Hepatocyte (in vitro differentiated cells): ENCODE measurements at regions not wholly inside any gene's neighbourhood (a gene's known extent, or its start where the extent isn't known, plus 50 kb on each side); places are given as distances from the start of the nearest gene placed in this dataset.

ENCODE experiments used
- DNase-seq: peaks from one replicate; pipeline ENCODE4 v3.0.0-alpha.2; 2016; ENCODE audit warnings: low spot score
- H2AFZ ChIP-seq: fragments of 200-600 bp; sonication (generic); 2 replicates; pipeline ENCODE4 v1.6.0; 2016; ENCODE audit warnings: antibody characterized with exemption, mild to moderate bottlenecking
- H3K27ac ChIP-seq: fragments of 200-600 bp; sonication (generic); 2 replicates; pipeline ENCODE4 v1.5.1; 2016; ENCODE audit warnings: mild to moderate bottlenecking
- H3K27me3 ChIP-seq: fragments of 200-600 bp; sonication (generic); 2 replicates; pipeline ENCODE4 v1.6.1; 2016
- H3K36me3 ChIP-seq: fragments of 200-600 bp; sonication (generic); replicated peaks from 2 replicates; pipeline ENCODE4 v1.5.1; 2016; ENCODE audit warnings: low read depth; ENCODE audit not compliant: insufficient read depth
- H3K4me1 ChIP-seq: fragments of 200-600 bp; sonication (generic); 2 replicates; pipeline ENCODE4 v1.5.1; 2016; ENCODE audit warnings: mild to moderate bottlenecking, moderate library complexity; ENCODE audit not compliant: insufficient read depth
- H3K4me2 ChIP-seq: fragments of 200-600 bp; sonication (generic); 2 replicates; pipeline ENCODE4 v1.6.0; 2016
- H3K4me3 ChIP-seq: fragments of 200-600 bp; sonication (generic); 2 replicates; pipeline ENCODE4 v1.5.1; 2016; ENCODE audit warnings: mild to moderate bottlenecking
- H3K79me2 ChIP-seq: fragments of 200-600 bp; sonication (generic); 2 replicates; pipeline ENCODE4 v1.6.0; 2017; ENCODE audit warnings: mild to moderate bottlenecking
- H3K9me2 ChIP-seq: fragments of 200-600 bp; sonication (generic); replicated peaks from 2 replicates; pipeline ENCODE4 v1.6.0; 2017; ENCODE audit warnings: mild to moderate bottlenecking; ENCODE audit not compliant: insufficient read depth
- H3K9me3 ChIP-seq: fragments of 200-600 bp; sonication (generic); 2 replicates; pipeline ENCODE4 v1.5.1; 2016; ENCODE audit warnings: low read depth, mild to moderate bottlenecking
- H4K20me1 ChIP-seq: fragments of 200-600 bp; sonication (generic); 2 replicates; pipeline ENCODE4 v1.6.0; 2016; ENCODE audit warnings: mild to moderate bottlenecking; ENCODE audit not compliant: insufficient read depth, poor library complexity, severe bottlenecking
- EZH2 ChIP-seq: fragments of 200-600 bp; sonication (generic); IDR thresholded peaks from 2 replicates; pipeline ENCODE4 v1.6.1; 2016; ENCODE audit warnings: antibody characterized with exemption, mild to moderate bottlenecking, borderline replicate concordance
- EZH2phosphoT487 ChIP-seq: fragments of 200-600 bp; sonication (generic); IDR thresholded peaks from one replicate; pipeline ENCODE4 v1.6.1; 2018; ENCODE audit warnings: antibody characterized with exemption, mild to moderate bottlenecking, low read depth, moderate library complexity; ENCODE audit not compliant: unreplicated experiment, severe bottlenecking
- WGBS: methylation state at CpG from one replicate; pipeline ENCODE4 v1.1.6; 2016; ENCODE audit warnings: low lambda C conversion rate; ENCODE audit errors: missing lambda C conversion rate; 5-methylcytosine and 5-hydroxymethylcytosine counted together
- TF ChIP-seq, protein P1 (sequence below): fragments of 200-600 bp; sonication (generic); IDR thresholded peaks from 2 replicates; pipeline ENCODE4 v1.5.1; 2016; ENCODE audit warnings: antibody characterized with exemption, mild to moderate bottlenecking; ENCODE audit not compliant: poor library complexity

DNA sequence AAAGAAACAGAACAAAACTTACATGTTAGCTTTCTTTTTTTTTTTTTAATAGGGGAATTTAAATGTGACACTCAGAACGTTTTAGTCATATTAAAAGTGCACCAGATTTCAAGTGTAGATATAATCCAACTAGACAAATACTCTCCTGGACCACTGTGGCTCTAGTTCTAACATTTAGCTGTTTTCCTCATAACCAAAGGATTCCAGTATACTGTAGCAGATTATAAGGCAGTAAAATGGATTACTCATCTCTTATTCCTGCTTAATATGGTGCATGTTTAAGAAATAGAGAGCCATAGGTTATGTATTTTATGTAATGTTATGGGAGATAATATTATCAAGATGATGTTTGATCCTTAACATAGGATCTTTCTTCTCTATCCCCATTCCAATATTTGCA, 1339.5 kb upstream of the AGA start:
- Histone ChIP-seq H3K9me2 (peaks cover 6% of the 10 kb centered on the region), H4K20me1 (no peaks in the 10 kb centered on the region), H3K4me2 (no peak overlapping the region), H3K27me3 (no peaks in the 10 kb centered on the region), H2AFZ (no peak overlapping the region), H3K27ac (no peak overlapping the region), H3K36me3 (no peaks in the 10 kb centered on the region), H3K79me2 (no peaks in the 10 kb centered on the region), H3K4me3 (no peak overlapping the region), H3K9me3 (no peaks in the 10 kb centered on the region), H3K4me1 (peaks cover 5% of the 10 kb centered on the region)
- no peak for TF ChIP-seq EZH2phosphoT487
- no peak for TF ChIP-seq EZH2
- TF ChIP-seq, protein P1, sequence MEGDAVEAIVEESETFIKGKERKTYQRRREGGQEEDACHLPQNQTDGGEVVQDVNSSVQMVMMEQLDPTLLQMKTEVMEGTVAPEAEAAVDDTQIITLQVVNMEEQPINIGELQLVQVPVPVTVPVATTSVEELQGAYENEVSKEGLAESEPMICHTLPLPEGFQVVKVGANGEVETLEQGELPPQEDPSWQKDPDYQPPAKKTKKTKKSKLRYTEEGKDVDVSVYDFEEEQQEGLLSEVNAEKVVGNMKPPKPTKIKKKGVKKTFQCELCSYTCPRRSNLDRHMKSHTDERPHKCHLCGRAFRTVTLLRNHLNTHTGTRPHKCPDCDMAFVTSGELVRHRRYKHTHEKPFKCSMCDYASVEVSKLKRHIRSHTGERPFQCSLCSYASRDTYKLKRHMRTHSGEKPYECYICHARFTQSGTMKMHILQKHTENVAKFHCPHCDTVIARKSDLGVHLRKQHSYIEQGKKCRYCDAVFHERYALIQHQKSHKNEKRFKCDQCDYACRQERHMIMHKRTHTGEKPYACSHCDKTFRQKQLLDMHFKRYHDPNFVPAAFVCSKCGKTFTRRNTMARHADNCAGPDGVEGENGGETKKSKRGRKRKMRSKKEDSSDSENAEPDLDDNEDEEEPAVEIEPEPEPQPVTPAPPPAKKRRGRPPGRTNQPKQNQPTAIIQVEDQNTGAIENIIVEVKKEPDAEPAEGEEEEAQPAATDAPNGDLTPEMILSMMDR = no peak
- 21% methylated on average over 1 of the region's 1 CpG for WGBS
- DNase-seq = no peak

DNA sequence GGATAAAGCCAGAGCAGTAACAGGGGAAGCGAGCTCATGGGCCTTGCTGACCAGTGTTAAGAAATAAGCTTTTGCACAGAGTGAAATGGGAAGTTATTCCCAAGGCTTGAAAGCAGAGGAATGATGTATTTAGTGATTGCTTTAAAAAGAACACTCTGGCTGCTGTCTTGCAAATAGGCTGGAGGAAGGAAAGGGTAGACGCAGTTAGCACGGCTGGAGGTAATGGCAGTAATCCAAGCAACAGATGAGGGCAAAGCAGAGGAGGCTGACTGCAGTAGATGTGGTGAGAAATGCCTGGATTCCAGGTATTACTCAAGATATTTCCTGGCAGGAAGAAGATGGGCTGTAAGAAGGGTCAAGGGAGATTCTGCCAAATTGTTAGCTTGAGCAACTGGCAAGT, 1342.3 kb upstream of the AGA start:
- Histone ChIP-seq H3K79me2 (no peaks in the 10 kb centered on the region), H3K4me2 (no peak overlapping the region), H3K27ac (no peak overlapping the region), H2AFZ (no peak overlapping the region), H4K20me1 (no peaks in the 10 kb centered on the region), H3K9me3 (no peaks in the 10 kb centered on the region), H3K4me3 (no peak overlapping the region), H3K27me3 (no peaks in the 10 kb centered on the region), H3K36me3 (no peaks in the 10 kb centered on the region), H3K9me2 (peaks cover 6% of the 10 kb centered on the region), H3K4me1 (peaks cover 5% of the 10 kb centered on the region)
- TF ChIP-seq EZH2phosphoT487 (no peak), EZH2 (no peak)
- TF ChIP-seq, protein P1 = no peak
- 86% methylated on average over 3 of the region's 3 CpGs for WGBS
- DNase-seq = no peak

DNA sequence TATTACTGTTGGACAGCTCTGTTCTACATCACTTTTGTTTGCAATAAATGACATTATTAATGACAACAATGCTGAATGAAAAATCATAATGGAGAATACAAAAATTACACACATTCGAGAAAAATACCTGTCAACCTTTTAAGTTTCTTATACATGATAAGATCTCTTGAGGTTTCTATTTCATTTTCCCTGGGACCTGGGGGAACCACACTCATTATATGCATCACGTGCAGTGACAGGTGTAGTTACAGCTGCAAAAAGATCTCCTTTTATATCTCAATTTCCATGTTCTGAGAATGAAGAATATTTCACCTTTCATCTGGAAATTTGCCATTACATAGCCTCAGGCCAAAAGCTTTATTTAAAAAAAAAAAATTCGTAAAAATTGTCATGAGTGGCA, 1347.0 kb upstream of the AGA start:
- TF ChIP-seq EZH2phosphoT487 (no peak), EZH2 (no peak)
- TF ChIP-seq, protein P1 = no peak
- Histone ChIP-seq H3K9me2 (no peaks in the 10 kb centered on the region), H3K27ac (no peak overlapping the region), H4K20me1 (no peaks in the 10 kb centered on the region), H3K79me2 (no peaks in the 10 kb centered on the region), H3K4me1 (no peaks in the 10 kb centered on the region), H3K9me3 (no peaks in the 10 kb centered on the region), H3K4me3 (no peak overlapping the region), H3K36me3 (no peaks in the 10 kb centered on the region), H2AFZ (no peak overlapping the region), H3K27me3 (no peaks in the 10 kb centered on the region), H3K4me2 (no peak overlapping the region)
- 80% methylated on average over 3 of the region's 3 CpGs for WGBS
- no peak for DNase-seq

DNA sequence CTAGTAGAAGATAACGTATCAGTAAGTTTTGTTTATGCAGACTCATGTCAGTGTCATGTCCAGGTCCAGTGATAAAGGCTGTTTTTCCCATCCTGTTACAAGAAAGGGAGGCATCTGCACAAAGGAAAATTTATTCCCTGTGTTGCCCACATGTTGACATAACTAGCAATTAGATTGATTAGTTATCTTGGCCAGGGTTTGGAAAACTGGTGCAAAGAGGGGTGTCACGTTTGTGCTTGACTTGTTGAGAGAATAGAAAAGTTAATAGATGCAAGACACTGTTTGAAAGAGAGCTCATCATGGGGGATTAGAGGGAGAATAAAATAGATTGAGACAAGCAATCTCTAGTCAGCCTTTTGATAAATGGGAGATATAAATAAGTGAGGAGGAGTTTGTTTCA, 1357.0 kb upstream of the AGA start:
- 36% methylated on average over 2 of the region's 2 CpGs for WGBS

More for the DNA sequence above, 1357.0 kb upstream of the AGA start:
- Histone ChIP-seq H3K27ac (no peak overlapping the region), H3K79me2 (no peaks in the 10 kb centered on the region), H3K36me3 (no peaks in the 10 kb centered on the region), H3K9me2 (no peaks in the 10 kb centered on the region), H3K9me3 (no peaks in the 10 kb centered on the region), H4K20me1 (no peaks in the 10 kb centered on the region), H3K27me3 (no peaks in the 10 kb centered on the region), H2AFZ (no peak overlapping the region), H3K4me3 (no peak overlapping the region), H3K4me2 (no peak overlapping the region), H3K4me1 (no peaks in the 10 kb centered on the region)
- TF ChIP-seq EZH2 = no peak
- TF ChIP-seq, protein P1 = no peak
- TF ChIP-seq EZH2phosphoT487 = no peak
- no peak for DNase-seq
